Vagina (tissue), 2 donors: ENCODE measurements at regions not wholly inside any gene's neighbourhood (a gene's known extent, or its start where the extent isn't known, plus 50 kb on each side); places are given as distances from the start of the nearest gene placed in this dataset.
"Not testable (repeated sequence)": the region's sequence is repeated elsewhere in the genome, so short reads cannot be mapped to it uniquely, and the experiment has no call there.

ENCODE experiments used
- DNase-seq, 2 donors: peaks; one replicate each; pipeline ENCODE4 v3.0.0-alpha.2; 2017; ENCODE audit errors: extremely low spot score in 2 of 2
- H3K27ac ChIP-seq: fragments of 200-600 bp; sonication (generic); one replicate; pipeline ENCODE4 v1.5.1; 2019
- H3K27me3 ChIP-seq: fragments of 200-600 bp; sonication (generic); one replicate; pipeline ENCODE4 v1.5.1; 2019
- H3K36me3 ChIP-seq, 2 donors: fragments of 200-600 bp; sonication (generic); one replicate each; pipeline ENCODE4 v1.5.1; 2017 to 2019
- H3K4me1 ChIP-seq: fragments of 200-600 bp; sonication (generic); one replicate; pipeline ENCODE4 v1.5.1; 2019
- H3K4me3 ChIP-seq, 2 donors: fragments of 200-600 bp; sonication (generic); 1 replicate in 1 of 2; 2 replicates in 1 of 2; pipeline ENCODE4 v1.5.1; 2016 to 2019
- H3K9me3 ChIP-seq: fragments of 200-600 bp; sonication (generic); one replicate; pipeline ENCODE4 v1.5.1; 2019
- CTCF ChIP-seq, 3 experiments: fragments of 450-650 bp in 2 of 3; fragments of 200-600 bp in 1 of 3; sonication (generic) in 1 of 3; IDR thresholded peaks; one replicate each; pipeline ENCODE4 v1.5.1; 2017 to 2019; ENCODE audit warnings: antibody characterized with exemption in 3 of 3, mild to moderate bottlenecking in 2 of 3, moderate library complexity in 2 of 3
- POLR2A ChIP-seq, 2 donors: fragments of 450-650 bp; IDR thresholded peaks; one replicate each; pipeline ENCODE4 v1.6.1; 2017; ENCODE audit warnings: antibody characterized with exemption in 2 of 2, mild to moderate bottlenecking in 2 of 2, moderate library complexity in 2 of 2
- POLR2AphosphoS5 ChIP-seq, 2 donors: sonication (generic); formaldehyde crosslinking; IDR thresholded peaks; one replicate each; pipeline ENCODE4 v1.9.0; 2017; ENCODE audit warnings: antibody characterized with exemption in 2 of 2, mild to moderate bottlenecking in 2 of 2, low read depth in 1 of 2; ENCODE audit not compliant: insufficient read depth in 1 of 2
- intact Hi-C: fragments of 100-400 bp; cut with DNase I; formaldehyde crosslinking; loops from one replicate; pipeline ENCODE4 v1.15.1; 2023

GRCh38 chr2:142423603-142424002, 292.8 kb upstream of the LRP1B start:
- H3K9me3 ChIP-seq: no peaks in the 10 kb centered on the region
- no peak overlapping the region for H3K27ac ChIP-seq
- H3K36me3 ChIP-seq: no peaks in the 10 kb centered on the region
- TF ChIP-seq POLR2AphosphoS5 (IDR thresholded peaks at IDR 0.05; ENCODE audit: insufficient read depth in 1 of 2, low read depth in 1 of 2) (no peak), CTCF (IDR thresholded peaks at IDR 0.05) (no peak), POLR2A (IDR thresholded peaks at IDR 0.05) (no peak)
- intact Hi-C loops: no loop called here
- H3K27me3 ChIP-seq: no peaks in the 10 kb centered on the region
- no peak for DNase-seq
- no peaks in the 10 kb centered on the region for H3K4me1 ChIP-seq
- H3K4me3 ChIP-seq: no peak overlapping the region

GRCh38 chr2:142422769-142423168, 292.0 kb upstream of the LRP1B start:
- TF ChIP-seq CTCF (IDR thresholded peaks at IDR 0.05) (no peak), POLR2A (IDR thresholded peaks at IDR 0.05) (no peak), POLR2AphosphoS5 (IDR thresholded peaks at IDR 0.05; ENCODE audit: insufficient read depth in 1 of 2, low read depth in 1 of 2) (no peak)
- H3K36me3 ChIP-seq: no peaks in the 10 kb centered on the region
- H3K27me3 ChIP-seq: no peaks in the 10 kb centered on the region
- no peak for DNase-seq
- intact Hi-C loops: no loop called here
- no peak overlapping the region for H3K27ac ChIP-seq
- H3K4me1 ChIP-seq: no peaks in the 10 kb centered on the region
- H3K4me3 ChIP-seq: no peak overlapping the region
- no peaks in the 10 kb centered on the region for H3K9me3 ChIP-seq

GRCh38 chr2:142422041-142422440, 291.2 kb upstream of the LRP1B start:
- TF ChIP-seq POLR2A (IDR thresholded peaks at IDR 0.05): no peak
- no peak for TF ChIP-seq CTCF (IDR thresholded peaks at IDR 0.05)
- no peak for TF ChIP-seq POLR2AphosphoS5 (IDR thresholded peaks at IDR 0.05; ENCODE audit: insufficient read depth in 1 of 2, low read depth in 1 of 2)
- H3K27ac ChIP-seq: no peak overlapping the region
- no peaks in the 10 kb centered on the region for H3K36me3 ChIP-seq
- H3K27me3 ChIP-seq: no peaks in the 10 kb centered on the region
- intact Hi-C loops: no loop called here
- H3K4me1 ChIP-seq: no peaks in the 10 kb centered on the region
- no peaks in the 10 kb centered on the region for H3K9me3 ChIP-seq
- H3K4me3 ChIP-seq: no peak overlapping the region
- DNase-seq: no peak

- DNase-seq, H3K9me3 ChIP-seq, intact Hi-C loops, H3K36me3 ChIP-seq, H3K27me3 ChIP-seq, H3K27ac ChIP-seq, H3K4me1 ChIP-seq, H3K4me3 ChIP-seq: not testable (repeated sequence)
Measured at GRCh38 chr2:142418699-142419098, 287.9 kb upstream of the LRP1B start.

GRCh38 chr2:142416996-142417395, 286.2 kb upstream of the LRP1B start:
- H3K27ac ChIP-seq: no peak overlapping the region
- no peaks in the 10 kb centered on the region for H3K4me1 ChIP-seq
- no peaks in the 10 kb centered on the region for H3K36me3 ChIP-seq
- H3K4me3 ChIP-seq: no peak overlapping the region
- no peak for DNase-seq
- no peaks in the 10 kb centered on the region for H3K27me3 ChIP-seq
- H3K9me3 ChIP-seq: no peaks in the 10 kb centered on the region
- no peak for TF ChIP-seq CTCF (IDR thresholded peaks at IDR 0.05)
- no peak for TF ChIP-seq POLR2A (IDR thresholded peaks at IDR 0.05)
- intact Hi-C loops: no loop called here

GRCh38 chr2:142415461-142415860, 284.6 kb upstream of the LRP1B start:
- Histone ChIP-seq H3K9me3 (no peaks in the 10 kb centered on the region), H3K36me3 (no peaks in the 10 kb centered on the region), H3K27me3 (no peaks in the 10 kb centered on the region), H3K27ac (no peak overlapping the region), H3K4me3 (no peak overlapping the region), H3K4me1 (no peaks in the 10 kb centered on the region)
- intact Hi-C loops: no loop called here
- TF ChIP-seq POLR2AphosphoS5 (IDR thresholded peaks at IDR 0.05; ENCODE audit: insufficient read depth in 1 of 2, low read depth in 1 of 2) (no peak), POLR2A (IDR thresholded peaks at IDR 0.05) (no peak), CTCF (IDR thresholded peaks at IDR 0.05) (no peak)
- no peak for DNase-seq
